Gastroesophageal sphincter (tissue), 4 donors: ENCODE measurements at regions not wholly inside any gene's neighbourhood (a gene's known extent, or its start where the extent isn't known, plus 50 kb on each side); places are given as distances from the start of the nearest gene placed in this dataset.

Experiments used
- ATAC-seq: fragments of 150-250 bp; one replicate; pipeline ENCODE4 v1.9.1; 2016; ENCODE audit warnings: mild to moderate bottlenecking, moderate library complexity
- H3K27ac ChIP-seq, 4 donors: fragments of 200-600 bp; sonication (generic) in 3 of 4; 1 replicate in 3 of 4; 2 replicates in 1 of 4; pipeline ENCODE4 v1.5.1; 2016 to 2019
- H3K27me3 ChIP-seq: fragments of 200-600 bp; sonication (generic); one replicate; pipeline ENCODE4 v1.5.1; 2019
- H3K36me3 ChIP-seq, 2 donors: fragments of 200-600 bp; sonication (generic); one replicate each; pipeline ENCODE4 v1.5.1; 2019; ENCODE audit warnings: control low read depth in 1 of 2
- H3K4me1 ChIP-seq, 3 donors: fragments of 200-600 bp; sonication (generic); 1 replicate in 2 of 3; 2 replicates in 1 of 3; pipeline ENCODE4 v1.5.1; 2016 to 2019; ENCODE audit warnings: control low read depth in 2 of 3
- H3K4me3 ChIP-seq, 2 donors: fragments of 200-600 bp; sonication (generic); one replicate each; pipeline ENCODE4 v1.5.1; 2019; ENCODE audit warnings: mild to moderate bottlenecking in 1 of 2, moderate library complexity in 1 of 2
- H3K9me3 ChIP-seq, 3 donors: fragments of 200-600 bp; sonication (generic); one replicate each; pipeline ENCODE4 v1.5.1; 2017 to 2019; ENCODE audit warnings: control low read depth in 2 of 3
- CTCF ChIP-seq, 4 experiments: fragments of 200-600 bp in 2 of 4; fragments of 450-650 bp in 2 of 4; sonication (generic) in 1 of 4; IDR thresholded peaks; one replicate each; pipeline ENCODE4 v1.5.1; 2017 to 2019; ENCODE audit warnings: antibody characterized with exemption in 4 of 4, mild to moderate bottlenecking in 2 of 4, moderate library complexity in 2 of 4
- EP300 ChIP-seq: sonication (generic); formaldehyde crosslinking; IDR thresholded peaks from one replicate; pipeline ENCODE4 v1.6.1; 2017; ENCODE audit warnings: antibody characterized with exemption, mild to moderate bottlenecking
- POLR2A ChIP-seq, 2 donors: fragments of 450-650 bp; IDR thresholded peaks; one replicate each; pipeline ENCODE4 v1.6.1; 2017; ENCODE audit warnings: antibody characterized with exemption in 2 of 2, mild to moderate bottlenecking in 2 of 2, moderate library complexity in 1 of 2
- POLR2AphosphoS5 ChIP-seq: sonication (generic); formaldehyde crosslinking; IDR thresholded peaks from one replicate; pipeline ENCODE4 v1.6.1; 2017; ENCODE audit warnings: antibody characterized with exemption
- WGBS, 2 donors: methylation state at CpG; one replicate each; pipeline ENCODE4 v1.1.5; 2018; ENCODE audit warnings: low coverage in 1 of 2; 5-methylcytosine and 5-hydroxymethylcytosine counted together

- Histone ChIP-seq H3K36me3 (no peaks in the 10 kb centered on the region), H3K4me1 (no peaks in the 10 kb centered on the region), H3K27me3 (no peaks in the 10 kb centered on the region), H3K4me3 (no peak overlapping the region), H3K27ac (no peak overlapping the region), H3K9me3 (no peaks in the 10 kb centered on the region)
- 70 to 80% methylated on average over 3 of the region's 3 CpGs for WGBS, 2 donors
- TF ChIP-seq POLR2AphosphoS5 (no peak), POLR2A (IDR thresholded peaks at IDR 0.05) (no peak), EP300 (no peak), CTCF (IDR thresholded peaks at IDR 0.05) (no peak)
- ATAC-seq = no peak
These were observed 527.7 kb upstream of the KIRREL3 start for GRCh38 chr11:127528297-127528696.

- Histone ChIP-seq H3K27me3 (no peaks in the 10 kb centered on the region), H3K27ac (no peak overlapping the region), H3K9me3 (no peaks in the 10 kb centered on the region), H3K36me3 (no peaks in the 10 kb centered on the region), H3K4me1 (no peaks in the 10 kb centered on the region), H3K4me3 (no peak overlapping the region)
- 12 to 53% methylated on average over 2 to 4 of the region's 4 CpGs for WGBS, 2 donors
- no peak for ATAC-seq
- TF ChIP-seq POLR2AphosphoS5 (no peak), POLR2A (IDR thresholded peaks at IDR 0.05) (no peak), EP300 (no peak), CTCF (IDR thresholded peaks at IDR 0.05) (no peak)
These were observed 524.0 kb upstream of the KIRREL3 start for GRCh38 chr11:127524618-127525017.

GRCh38 chr11:127521413-127521812 lies 520.8 kb upstream of the KIRREL3 start:
- no peaks in the 10 kb centered on the region for H3K4me1 ChIP-seq
- H3K27me3 ChIP-seq = no peaks in the 10 kb centered on the region
- no peaks in the 10 kb centered on the region for H3K36me3 ChIP-seq
- H3K4me3 ChIP-seq = no peak overlapping the region
- H3K9me3 ChIP-seq = no peaks in the 10 kb centered on the region
- TF ChIP-seq EP300 = no peak
- TF ChIP-seq POLR2A (IDR thresholded peaks at IDR 0.05) = no peak
- TF ChIP-seq CTCF (IDR thresholded peaks at IDR 0.05) = no peak
- TF ChIP-seq POLR2AphosphoS5 = no peak
- no peak for ATAC-seq
- 23 to 53% methylated on average over 2 of the region's 2 CpGs for WGBS, 2 donors
- no peak overlapping the region for H3K27ac ChIP-seq

- WGBS, 2 donors = 53 to 100% methylated on average over 1 of the region's 1 CpG
- Histone ChIP-seq H3K27ac (no peak overlapping the region), H3K9me3 (no peaks in the 10 kb centered on the region), H3K36me3 (no peaks in the 10 kb centered on the region), H3K4me3 (no peak overlapping the region), H3K27me3 (peaks cover 7% of the 10 kb centered on the region), H3K4me1 (no peaks in the 10 kb centered on the region)
- no peak for ATAC-seq
- TF ChIP-seq CTCF (IDR thresholded peaks at IDR 0.05) = no peak
- no peak for TF ChIP-seq POLR2AphosphoS5
- no peak for TF ChIP-seq EP300
- TF ChIP-seq POLR2A (IDR thresholded peaks at IDR 0.05) = no peak
These were observed 507.3 kb upstream of the KIRREL3 start for GRCh38 chr11:127507851-127508250.

- H3K27me3 ChIP-seq = peaks cover 7% of the 10 kb centered on the region
- H3K9me3 ChIP-seq = no peaks in the 10 kb centered on the region
- TF ChIP-seq EP300 (no peak), CTCF (IDR thresholded peaks at IDR 0.05) (no peak), POLR2AphosphoS5 (no peak), POLR2A (IDR thresholded peaks at IDR 0.05) (no peak)
- no peaks in the 10 kb centered on the region for H3K36me3 ChIP-seq
- no peaks in the 10 kb centered on the region for H3K4me1 ChIP-seq
- no peak overlapping the region for H3K27ac ChIP-seq
- no peak for ATAC-seq
- H3K4me3 ChIP-seq = no peak overlapping the region
These were observed 506.1 kb upstream of the KIRREL3 start for GRCh38 chr11:127506647-127507046.
